Trophoblast cell (in vitro differentiated cells and primary cell): ENCODE measurements at regions not wholly inside any gene's neighbourhood (a gene's known extent, or its start where the extent isn't known, plus 50 kb on each side); places are given as distances from the start of the nearest gene placed in this dataset.

Experiments
- DNase-seq, 2 donors: peaks; one replicate each; pipeline ENCODE4 v3.0.0-alpha.2; 2016
- H2AFZ ChIP-seq: 2 replicates; pipeline ENCODE4 v1.6.1; 2013; ENCODE audit warnings: low read length, moderate library complexity, mild to moderate bottlenecking; ENCODE audit not compliant: insufficient read depth, poor library complexity
- H2AK5ac ChIP-seq: 2 replicates; pipeline ENCODE4 v1.6.1; 2013; ENCODE audit warnings: mild to moderate bottlenecking, low read length
- H2BK120ac ChIP-seq: 2 replicates; pipeline ENCODE4 v1.6.1; 2013; ENCODE audit warnings: low read length, mild to moderate bottlenecking, moderate library complexity; ENCODE audit not compliant: insufficient read depth, poor library complexity
- H2BK12ac ChIP-seq: 2 replicates; pipeline ENCODE4 v1.6.1; 2013; ENCODE audit warnings: mild to moderate bottlenecking, low read length, moderate library complexity
- H2BK5ac ChIP-seq: 2 replicates; pipeline ENCODE4 v1.6.1; 2013; ENCODE audit warnings: low read length, low read depth, moderate library complexity, mild to moderate bottlenecking; ENCODE audit not compliant: poor library complexity
- H3K14ac ChIP-seq: 2 replicates; pipeline ENCODE4 v1.6.1; 2013; ENCODE audit warnings: mild to moderate bottlenecking, low read length
- H3K18ac ChIP-seq: 2 replicates; pipeline ENCODE4 v1.6.1; 2013; ENCODE audit warnings: mild to moderate bottlenecking, low read length
- H3K23ac ChIP-seq: 2 replicates; pipeline ENCODE4 v1.6.1; 2013; ENCODE audit warnings: low read length
- H3K27ac ChIP-seq: 2 replicates; pipeline ENCODE4 v1.5.1; 2013; ENCODE audit warnings: low read depth, mild to moderate bottlenecking, inconsistent platforms, low read length, moderate library complexity
- H3K27me3 ChIP-seq: 2 replicates; pipeline ENCODE4 v1.6.1; 2013; ENCODE audit warnings: inconsistent platforms, mild to moderate bottlenecking, low read length, moderate library complexity; ENCODE audit not compliant: insufficient read depth
- H3K36me3 ChIP-seq, 2 experiments: 1 replicate in 1 of 2; 2 replicates in 1 of 2; pipeline ENCODE4 v1.6.1; 2013; ENCODE audit warnings: low read length in 2 of 2, mild to moderate bottlenecking in 2 of 2, moderate library complexity in 1 of 2; ENCODE audit not compliant: insufficient read depth in 2 of 2, control insufficient read depth in 1 of 2
- H3K4ac ChIP-seq: 2 replicates; pipeline ENCODE4 v1.6.1; 2013; ENCODE audit warnings: low read depth, mild to moderate bottlenecking, low read length, moderate library complexity
- H3K4me1 ChIP-seq, 2 experiments: 1 replicate in 1 of 2; 2 replicates in 1 of 2; pipeline ENCODE4 v1.6.1; 2013; ENCODE audit warnings: low read length in 2 of 2, mild to moderate bottlenecking in 2 of 2, moderate library complexity in 1 of 2; ENCODE audit not compliant: insufficient read depth in 2 of 2, control insufficient read depth in 1 of 2
- H3K4me2 ChIP-seq: 2 replicates; pipeline ENCODE4 v1.6.1; 2013; ENCODE audit warnings: inconsistent platforms, mild to moderate bottlenecking, low read length, moderate library complexity
- H3K4me3 ChIP-seq: 2 replicates; pipeline ENCODE4 v1.5.1; 2013; ENCODE audit warnings: mild to moderate bottlenecking, low read depth, low read length, inconsistent platforms
- H3K79me1 ChIP-seq: one replicate; pipeline ENCODE4 v1.6.1; 2013; ENCODE audit warnings: low read length
- H3K79me2 ChIP-seq: 2 replicates; pipeline ENCODE4 v1.6.1; 2013; ENCODE audit warnings: low read length, mild to moderate bottlenecking; ENCODE audit not compliant: control insufficient read depth, insufficient read depth, poor library complexity
- H3K9ac ChIP-seq: 2 replicates; pipeline ENCODE4 v1.6.1; 2013; ENCODE audit warnings: mild to moderate bottlenecking, low read length
- H3K9me3 ChIP-seq: 2 replicates; pipeline ENCODE4 v1.6.1; 2013; ENCODE audit warnings: low read depth, mild to moderate bottlenecking, control low read depth, inconsistent platforms, low read length; ENCODE audit not compliant: insufficient read depth
- H4K12ac ChIP-seq: 2 replicates; pipeline ENCODE4 v1.6.1; 2013; ENCODE audit warnings: low read depth, mild to moderate bottlenecking, low read length, moderate library complexity
- H4K8ac ChIP-seq: 2 replicates; pipeline ENCODE4 v1.6.1; 2013; ENCODE audit warnings: low read depth, mild to moderate bottlenecking, low read length, moderate library complexity
- H4K91ac ChIP-seq: one replicate; pipeline ENCODE4 v1.6.1; 2013; ENCODE audit warnings: low read depth, mild to moderate bottlenecking, low read length, moderate library complexity
- WGBS: extraction: QIAGEN DNeasy Blood & Tissue Kit; methylation state at CpG from one replicate; pipeline ENCODE4 v1.1.7; 2013; ENCODE audit warnings: missing lambda C conversion rate; ENCODE audit not compliant: insufficient read length, insufficient coverage; ENCODE audit errors: extremely low coverage; 5-methylcytosine and 5-hydroxymethylcytosine counted together

DNA sequence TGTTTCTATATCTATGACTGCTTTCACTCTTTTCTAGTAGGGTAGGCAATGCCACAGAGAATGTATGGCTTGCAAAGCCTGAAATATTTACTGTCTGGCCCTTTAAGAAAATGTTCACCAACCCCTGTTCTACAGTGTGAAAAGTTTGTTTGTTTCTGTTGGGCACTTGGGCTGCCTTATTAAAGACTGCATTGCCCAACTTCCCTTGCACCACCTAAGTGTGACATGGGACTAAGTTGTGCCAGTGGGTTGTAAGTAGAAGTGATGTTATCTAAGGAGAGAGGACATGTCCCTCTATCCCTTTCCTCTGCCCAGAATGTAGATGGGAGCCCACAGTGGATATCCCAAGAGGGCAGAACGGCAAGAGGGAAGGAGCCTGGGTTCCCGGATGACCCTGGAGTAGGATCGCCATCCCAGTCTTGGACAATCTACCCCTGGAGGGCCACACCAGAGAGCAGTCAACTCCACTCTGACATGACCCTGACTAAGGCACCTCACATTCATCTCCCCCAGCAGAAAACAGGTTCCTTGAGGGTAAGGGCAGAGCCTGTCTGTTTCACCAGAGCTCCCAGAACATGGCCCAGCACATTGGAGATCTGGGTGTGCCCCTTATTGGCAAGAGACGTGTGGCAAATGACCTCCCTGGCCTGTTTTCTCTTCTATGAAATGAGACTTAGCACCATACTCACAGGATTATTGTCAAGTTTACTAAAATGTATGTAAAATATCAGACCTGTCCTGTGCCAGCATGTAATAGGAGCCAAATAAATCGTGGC is 138.8 kb downstream of the SMAD6 start:
- H2BK12ac ChIP-seq: peak overlapping the region; percentile 93
- no CpG with 5 or more reads among the region's 5 CpGs for WGBS
- no peak overlapping the region for H4K12ac ChIP-seq
- H3K27me3 ChIP-seq: no peaks in the 10 kb centered on the region
- H2BK120ac ChIP-seq: peak overlapping the region; percentile 96
- H4K8ac ChIP-seq: peak overlapping the region; percentile 64
- H3K4ac ChIP-seq: peak overlapping the region; percentile 52
- H3K9me3 ChIP-seq: no peaks in the 10 kb centered on the region
- H2AFZ ChIP-seq: peak overlapping the region; percentile 40
- H2BK5ac ChIP-seq: peak overlapping the region; percentile 91
- DNase-seq: no peak
- H3K27ac ChIP-seq: peak overlapping the region; percentile 93
- H3K4me3 ChIP-seq: no peak overlapping the region
- peak overlapping the region; percentile 55 for H3K18ac ChIP-seq
- H3K4me2 ChIP-seq: no peak overlapping the region
- H3K9ac ChIP-seq: no peak overlapping the region
- H3K23ac ChIP-seq: no peak overlapping the region
- peaks cover 35 to 49% of the 10 kb centered on the region in 2 experiments for H3K4me1 ChIP-seq
- peak overlapping the region; percentile 87 for H3K14ac ChIP-seq
- H2AK5ac ChIP-seq: peak overlapping the region; percentile 94
- H3K79me2 ChIP-seq: peaks cover 14% of the 10 kb centered on the region
- H4K91ac ChIP-seq: peak overlapping the region; percentile 97
- H3K79me1 ChIP-seq: peaks cover 73% of the 10 kb centered on the region
- no peaks in the 10 kb centered on the region for H3K36me3 ChIP-seq

- peak overlapping the region; percentile 91 for H2BK5ac ChIP-seq
- peak overlapping the region; percentile 97 for H4K91ac ChIP-seq
- H3K4me3 ChIP-seq: no peak overlapping the region
- peak overlapping the region; percentile 74 for H2AK5ac ChIP-seq
- peak overlapping the region; percentile 78 for H3K4ac ChIP-seq
- H2BK12ac ChIP-seq: peak overlapping the region; percentile 81
- H4K8ac ChIP-seq: peak overlapping the region; percentile 81
- no peak overlapping the region for H3K23ac ChIP-seq
- H3K79me1 ChIP-seq: peaks cover 63% of the 10 kb centered on the region
- H4K12ac ChIP-seq: no peak overlapping the region
- H3K79me2 ChIP-seq: peaks cover 14% of the 10 kb centered on the region
- peak; percentile 92 to 96 for DNase-seq
- peak overlapping the region; percentile 11 for H3K9ac ChIP-seq
- peak overlapping the region; percentile 93 for H3K27ac ChIP-seq
- H2BK120ac ChIP-seq: peak overlapping the region; percentile 96
- peak overlapping the region; percentile 76 for H3K18ac ChIP-seq
- WGBS: no CpG with 5 or more reads among the region's 50 CpGs
- peaks cover 35 to 53% of the 10 kb centered on the region in 2 experiments for H3K4me1 ChIP-seq
- H2AFZ ChIP-seq: peak overlapping the region; percentile 32
- H3K9me3 ChIP-seq: no peaks in the 10 kb centered on the region
- peak overlapping the region; percentile 87 for H3K14ac ChIP-seq
- peak overlapping the region; percentile 60 for H3K4me2 ChIP-seq
- H3K36me3 ChIP-seq: no peaks in the 10 kb centered on the region
- H3K27me3 ChIP-seq: no peaks in the 10 kb centered on the region
These were observed 140.1 kb downstream of the SMAD6 start for GRCh38 chr15:66841953-66842681.

DNA sequence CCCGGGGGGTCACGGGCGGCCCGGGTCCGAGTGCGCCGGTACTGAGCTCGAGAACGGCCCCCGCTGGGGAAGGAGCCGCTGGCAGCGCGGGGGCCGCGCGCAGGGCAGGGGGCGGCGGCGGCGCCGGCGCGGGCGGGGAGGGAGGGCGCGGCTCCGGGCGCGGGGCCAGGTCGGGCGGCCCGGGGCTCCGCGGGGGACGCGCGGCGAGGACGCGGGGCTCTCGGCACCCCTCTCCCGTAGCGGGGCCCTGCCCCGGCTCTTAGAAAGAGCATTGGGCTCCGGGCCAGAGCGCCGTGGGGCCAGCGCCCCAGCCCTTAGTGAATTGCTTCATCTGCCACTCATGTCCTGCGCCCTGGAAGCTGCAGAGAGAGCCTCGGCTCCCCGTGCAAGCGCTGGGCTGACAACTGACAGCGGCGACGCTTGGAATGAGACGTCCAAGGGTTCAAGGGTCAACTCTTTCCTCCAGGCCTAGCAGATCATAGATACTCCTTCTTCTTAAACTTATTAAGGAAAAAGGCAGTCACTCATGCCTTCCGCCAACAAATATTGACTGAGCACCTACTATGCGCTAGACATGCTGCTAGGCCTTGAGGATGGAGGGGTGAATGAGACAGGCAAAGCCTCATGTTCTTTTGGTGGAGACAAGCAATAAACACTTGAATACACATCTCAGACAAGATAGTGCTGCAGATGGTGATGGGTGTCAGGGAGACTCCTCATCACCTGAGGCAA is 140.8 kb downstream of the SMAD6 start:
- H3K14ac ChIP-seq: peak overlapping the region; percentile 87
- peak overlapping the region; percentile 93 for H3K27ac ChIP-seq
- peak overlapping the region; percentile 98 for H2BK5ac ChIP-seq
- peak overlapping the region; percentile 72 for H3K4ac ChIP-seq
- H3K27me3 ChIP-seq: no peaks in the 10 kb centered on the region
- peak overlapping the region; percentile 83 for H4K91ac ChIP-seq
- peak overlapping the region; percentile 94 for H2BK12ac ChIP-seq
- peak overlapping the region; percentile 28 for H2AK5ac ChIP-seq
- H3K18ac ChIP-seq: peak overlapping the region; percentile 66
- peaks cover 36 to 54% of the 10 kb centered on the region in 2 experiments for H3K4me1 ChIP-seq
- H3K4me2 ChIP-seq: peak overlapping the region; percentile 67
- no peaks in the 10 kb centered on the region for H3K36me3 ChIP-seq
- H4K8ac ChIP-seq: peak overlapping the region; percentile 80
- H3K79me2 ChIP-seq: peaks cover 16% of the 10 kb centered on the region
- peaks cover 63% of the 10 kb centered on the region for H3K79me1 ChIP-seq
- H3K23ac ChIP-seq: no peak overlapping the region
- no CpG with 5 or more reads among the region's 58 CpGs for WGBS
- peak; percentile 68 to 81 for DNase-seq
- H3K9me3 ChIP-seq: no peaks in the 10 kb centered on the region
- peak overlapping the region; percentile 68 for H3K9ac ChIP-seq
- peak overlapping the region; percentile 5 for H3K4me3 ChIP-seq
- H2BK120ac ChIP-seq: peak overlapping the region; percentile 97
- H4K12ac ChIP-seq: peak overlapping the region; percentile 6
- no peak overlapping the region for H2AFZ ChIP-seq

DNA sequence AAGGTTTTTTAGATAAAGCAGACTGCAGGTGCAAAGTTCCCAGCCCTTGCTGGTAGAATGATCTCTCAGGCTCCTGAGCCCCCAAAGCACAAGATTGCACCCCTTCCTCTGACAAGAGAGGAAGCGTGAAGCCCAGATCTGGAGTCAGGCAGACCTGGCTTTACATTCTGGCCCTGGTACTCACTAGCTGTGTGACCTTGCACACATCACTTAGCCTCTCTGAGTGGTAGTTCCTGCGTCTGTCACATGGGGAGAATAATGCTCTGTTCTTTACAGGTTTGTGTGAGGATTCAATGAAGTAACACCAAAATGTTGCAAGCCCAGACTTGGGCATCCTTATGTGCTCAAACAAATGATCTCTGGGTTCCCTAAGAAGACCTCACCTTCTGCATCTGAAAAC is 141.5 kb downstream of the SMAD6 start:
- Histone ChIP-seq H3K4me3 (no peak overlapping the region), H3K4me1 (peaks cover 41 to 53% of the 10 kb centered on the region in 2 experiments), H3K14ac (peak overlapping the region; percentile 87), H2BK5ac (peak overlapping the region; percentile 98), H3K27me3 (no peaks in the 10 kb centered on the region), H2BK120ac (peak overlapping the region; percentile 97), H3K23ac (no peak overlapping the region), H4K12ac (no peak overlapping the region), H3K4me2 (peak overlapping the region; percentile 67), H3K9ac (no peak overlapping the region), H3K4ac (peak overlapping the region; percentile 50), H3K27ac (peak overlapping the region; percentile 93), H2AK5ac (peak overlapping the region; percentile 81), H3K18ac (peak overlapping the region; percentile 55), H3K36me3 (no peaks in the 10 kb centered on the region), H2AFZ (peak overlapping the region; percentile 33), H4K8ac (peak overlapping the region; percentile 63), H4K91ac (peak overlapping the region; percentile 83), H3K9me3 (no peaks in the 10 kb centered on the region), H2BK12ac (peak overlapping the region; percentile 94), H3K79me2 (peaks cover 14% of the 10 kb centered on the region), H3K79me1 (peaks cover 66% of the 10 kb centered on the region)
- no CpG with 5 or more reads among the region's 2 CpGs for WGBS
- no peak for DNase-seq
